Rectal smooth muscle tissue (tissue), 1 donor: ENCODE measurements at regions not wholly inside any gene's neighbourhood (a gene's known extent, or its start where the extent isn't known, plus 50 kb on each side); places are given as distances from the start of the nearest gene placed in this dataset.

Experiments used
- H3K27ac ChIP-seq: one replicate; pipeline ENCODE4 v1.7.0; 2013; ENCODE audit warnings: low read depth, low read length, inconsistent platforms
- H3K27me3 ChIP-seq: one replicate; pipeline ENCODE4 v1.7.0; 2013; ENCODE audit warnings: low read length; ENCODE audit not compliant: control insufficient read depth, insufficient read depth
- H3K36me3 ChIP-seq: one replicate; pipeline ENCODE4 v1.7.0; 2013; ENCODE audit warnings: low read length; ENCODE audit not compliant: control insufficient read depth, insufficient read depth
- H3K4me1 ChIP-seq: one replicate; pipeline ENCODE4 v1.7.0; 2013; ENCODE audit warnings: low read length; ENCODE audit not compliant: control insufficient read depth, insufficient read depth
- H3K4me3 ChIP-seq: one replicate; pipeline ENCODE4 v1.7.0; 2013; ENCODE audit warnings: low read length
- H3K9ac ChIP-seq: one replicate; pipeline ENCODE4 v1.7.0; 2013; ENCODE audit warnings: low read length

GRCh38 chr6:26292709-26293108 is 72.3 kb upstream of the BTN3A2 start:
- no peaks in the 10 kb centered on the region for H3K36me3 ChIP-seq
- no peaks in the 10 kb centered on the region for H3K4me1 ChIP-seq
- no peak overlapping the region for H3K9ac ChIP-seq
- no peak overlapping the region for H3K4me3 ChIP-seq
- peaks cover 4% of the 10 kb centered on the region for H3K27me3 ChIP-seq
- H3K27ac ChIP-seq = no peak overlapping the region

- Histone ChIP-seq H3K9ac (no peak overlapping the region), H3K27me3 (peaks cover 4% of the 10 kb centered on the region), H3K4me3 (no peak overlapping the region), H3K4me1 (no peaks in the 10 kb centered on the region), H3K27ac (no peak overlapping the region), H3K36me3 (no peaks in the 10 kb centered on the region)
Observed at GRCh38 chr6:26294302-26294701, 70.7 kb upstream of the BTN3A2 start.

GRCh38 chr6:26295691-26296555 is 69.1 kb upstream of the BTN3A2 start:
- H3K36me3 ChIP-seq = no peaks in the 10 kb centered on the region
- H3K4me3 ChIP-seq = no peak overlapping the region
- H3K4me1 ChIP-seq = no peaks in the 10 kb centered on the region
- no peak overlapping the region for H3K27ac ChIP-seq
- H3K27me3 ChIP-seq = peaks cover 6% of the 10 kb centered on the region
- H3K9ac ChIP-seq = no peak overlapping the region

- Histone ChIP-seq H3K4me3 (no peak overlapping the region), H3K4me1 (no peaks in the 10 kb centered on the region), H3K36me3 (no peaks in the 10 kb centered on the region), H3K27ac (no peak overlapping the region), H3K9ac (no peak overlapping the region), H3K27me3 (peaks cover 6% of the 10 kb centered on the region)
Observed at GRCh38 chr6:26296556-26296856, 68.5 kb upstream of the BTN3A2 start.

GRCh38 chr6:26296857-26297648 is 67.9 kb upstream of the BTN3A2 start:
- Histone ChIP-seq H3K4me1 (no peaks in the 10 kb centered on the region), H3K27me3 (peaks cover 6% of the 10 kb centered on the region), H3K9ac (no peak overlapping the region), H3K27ac (no peak overlapping the region), H3K4me3 (no peak overlapping the region), H3K36me3 (no peaks in the 10 kb centered on the region)

GRCh38 chr6:26299286-26300042 is 65.5 kb upstream of the BTN3A2 start:
- no peak overlapping the region for H3K9ac ChIP-seq
- H3K4me3 ChIP-seq = no peak overlapping the region
- no peaks in the 10 kb centered on the region for H3K36me3 ChIP-seq
- no peaks in the 10 kb centered on the region for H3K4me1 ChIP-seq
- H3K27ac ChIP-seq = no peak overlapping the region
- peaks cover 6% of the 10 kb centered on the region for H3K27me3 ChIP-seq

DNA sequence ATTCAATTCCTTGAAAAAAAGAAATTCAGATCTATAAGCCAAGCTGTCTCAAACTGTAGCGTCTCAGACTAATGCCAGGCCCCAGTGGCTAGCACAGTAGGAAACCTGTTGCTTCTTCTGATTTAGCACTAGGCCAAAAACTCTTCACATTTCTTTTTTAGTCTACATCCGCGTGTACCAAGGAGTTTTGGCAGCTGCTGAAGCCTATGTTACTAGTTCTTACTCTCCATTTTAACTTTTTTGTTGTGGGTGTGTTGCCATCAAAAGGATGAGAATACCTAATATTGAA is 65.0 kb upstream of the BTN3A2 start:
- H3K27me3 ChIP-seq = peaks cover 6% of the 10 kb centered on the region
- H3K27ac ChIP-seq = no peak overlapping the region
- no peaks in the 10 kb centered on the region for H3K4me1 ChIP-seq
- no peaks in the 10 kb centered on the region for H3K36me3 ChIP-seq
- H3K9ac ChIP-seq = no peak overlapping the region
- no peak overlapping the region for H3K4me3 ChIP-seq

- Histone ChIP-seq H3K27ac (no peak overlapping the region), H3K4me1 (no peaks in the 10 kb centered on the region), H3K27me3 (peaks cover 6% of the 10 kb centered on the region), H3K36me3 (no peaks in the 10 kb centered on the region), H3K9ac (no peak overlapping the region), H3K4me3 (no peak overlapping the region)
Observed at GRCh38 chr6:26300359-26300758, 64.6 kb upstream of the BTN3A2 start.

GRCh38 chr6:26300828-26301227 is 64.2 kb upstream of the BTN3A2 start:
- Histone ChIP-seq H3K9ac (no peak overlapping the region), H3K27me3 (peaks cover 6% of the 10 kb centered on the region), H3K4me1 (no peaks in the 10 kb centered on the region), H3K36me3 (no peaks in the 10 kb centered on the region), H3K4me3 (no peak overlapping the region), H3K27ac (no peak overlapping the region)

- Histone ChIP-seq H3K27me3 (peaks cover 6% of the 10 kb centered on the region), H3K4me3 (no peak overlapping the region), H3K9ac (no peak overlapping the region), H3K36me3 (no peaks in the 10 kb centered on the region), H3K27ac (no peak overlapping the region), H3K4me1 (no peaks in the 10 kb centered on the region)
Observed at GRCh38 chr6:26301638-26302037, 63.4 kb upstream of the BTN3A2 start.

DNA sequence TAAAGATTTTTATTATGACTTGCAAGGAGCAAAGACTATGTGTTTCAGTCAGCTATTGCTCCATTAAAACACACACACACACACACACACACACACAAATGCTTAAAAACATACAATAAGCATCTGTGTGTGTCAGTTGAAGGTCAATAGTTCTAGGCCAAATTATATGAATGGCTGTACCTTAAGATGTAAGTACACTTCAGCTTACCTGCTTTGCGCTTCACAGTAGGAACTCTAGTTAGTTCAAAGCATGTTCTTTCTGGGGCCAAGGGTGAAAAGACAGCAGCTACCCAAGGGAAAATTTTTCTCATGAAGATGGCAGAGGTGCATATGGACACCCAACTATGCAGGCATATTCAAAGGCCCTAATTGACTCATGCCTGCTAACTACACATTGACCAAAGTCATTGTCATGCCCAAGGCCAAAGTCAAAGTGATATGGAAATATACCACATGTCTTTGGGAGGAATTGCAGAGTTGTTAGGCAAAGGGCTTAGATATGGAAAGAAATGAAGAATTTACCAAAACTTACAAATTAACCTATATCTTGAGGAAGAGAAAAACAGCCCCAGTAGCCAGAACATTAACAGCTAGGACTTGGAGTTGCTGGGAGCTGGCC is 61.9 kb upstream of the BTN3A2 start:
- Histone ChIP-seq H3K36me3 (no peaks in the 10 kb centered on the region), H3K4me1 (no peaks in the 10 kb centered on the region), H3K27me3 (peaks cover 2% of the 10 kb centered on the region), H3K9ac (no peak overlapping the region), H3K4me3 (no peak overlapping the region), H3K27ac (no peak overlapping the region)

DNA sequence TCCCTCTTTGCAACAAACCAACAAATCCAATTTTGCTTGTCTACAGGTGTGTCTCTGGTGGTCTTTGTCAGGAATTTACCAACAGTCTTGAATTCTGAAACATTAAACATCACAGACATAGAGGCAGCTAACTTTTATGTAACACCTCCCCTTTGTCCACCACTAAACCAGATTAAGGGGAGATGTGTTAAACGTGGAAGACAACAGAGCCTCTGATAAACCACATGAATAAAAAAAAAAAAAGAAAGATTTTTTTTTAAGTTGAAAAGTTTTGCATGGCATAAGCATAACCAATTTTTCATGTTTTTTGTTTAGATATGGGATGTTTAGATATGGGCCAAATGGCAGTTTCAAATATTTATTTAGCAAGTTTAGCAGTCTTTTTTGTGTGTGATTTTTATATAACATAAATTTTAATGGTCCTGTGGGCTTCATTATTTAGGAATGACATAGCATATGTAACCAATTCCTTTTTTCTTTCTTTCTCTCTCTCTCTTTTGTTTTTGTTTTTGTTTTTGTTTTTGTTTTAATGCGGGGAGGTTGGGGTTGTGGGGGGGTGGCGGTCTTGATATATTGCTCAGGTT is 60.7 kb upstream of the BTN3A2 start:
- no peaks in the 10 kb centered on the region for H3K4me1 ChIP-seq
- no peak overlapping the region for H3K4me3 ChIP-seq
- no peak overlapping the region for H3K9ac ChIP-seq
- no peaks in the 10 kb centered on the region for H3K36me3 ChIP-seq
- no peak overlapping the region for H3K27ac ChIP-seq
- H3K27me3 ChIP-seq = peaks cover 2% of the 10 kb centered on the region
